Activated B cell treated with CpG ODN at 0.5 μM for 24 hours (primary cell): ENCODE measurements at regions not wholly inside any gene's neighbourhood (a gene's known extent, or its start where the extent isn't known, plus 50 kb on each side); places are given as distances from the start of the nearest gene placed in this dataset.

ENCODE experiments used
- ATAC-seq: fragments of 200-7000 bp; cut with Tn5 transposase; one replicate; pipeline ENCODE4 v1.10.0; 2021; ENCODE audit warnings: low read depth, mild to moderate bottlenecking, moderate library complexity
- CTCF ChIA-PET: fragments of 350-600 bp; sonication (Branson Sonifier 250); formaldehyde crosslinking; loops from one replicate; lab custom pipeline; 2021; ENCODE audit warnings: antibody characterized with exemption; lab: Charles Lee
- POLR2A ChIA-PET: fragments of 350-600 bp; sonication (Branson Sonifier 250); formaldehyde crosslinking; loops from one replicate; lab custom pipeline; 2021; ENCODE audit warnings: antibody characterized with exemption; lab: Charles Lee
- DNase-seq: peaks from one replicate; pipeline ENCODE4 v3.0.0; 2022
- H3K27ac Mint-ChIP-seq: one replicate; pipeline ENCODE4 v1.8.0; 2020; ENCODE audit warnings: mixed read lengths
- H3K27me3 Mint-ChIP-seq: one replicate; pipeline ENCODE4 v1.8.0; 2021; ENCODE audit warnings: mixed read lengths
- H3K36me3 Mint-ChIP-seq: one replicate; pipeline ENCODE4 v1.8.0; 2021; ENCODE audit warnings: low read depth, mixed read lengths
- H3K4me1 Mint-ChIP-seq: one replicate; pipeline ENCODE4 v1.8.0; 2021; ENCODE audit warnings: mixed read lengths
- H3K4me3 Mint-ChIP-seq: one replicate; pipeline ENCODE4 v1.8.0; 2020; ENCODE audit warnings: mild to moderate bottlenecking, mixed read lengths
- H3K9me3 Mint-ChIP-seq: one replicate; pipeline ENCODE4 v1.8.0; 2020; ENCODE audit warnings: mixed read lengths
- intact Hi-C: fragments of 100-400 bp; cut with micrococcal nuclease; formaldehyde crosslinking; loops from one replicate; pipeline ENCODE4 v1.15.1; 2024
- TF ChIP-seq, protein P1 (sequence below): fragments of 200-600 bp; IDR thresholded peaks from one replicate; pipeline ENCODE4 v1.8.0; 2022; ENCODE audit warnings: antibody characterized with exemption, mild to moderate bottlenecking

DNA sequence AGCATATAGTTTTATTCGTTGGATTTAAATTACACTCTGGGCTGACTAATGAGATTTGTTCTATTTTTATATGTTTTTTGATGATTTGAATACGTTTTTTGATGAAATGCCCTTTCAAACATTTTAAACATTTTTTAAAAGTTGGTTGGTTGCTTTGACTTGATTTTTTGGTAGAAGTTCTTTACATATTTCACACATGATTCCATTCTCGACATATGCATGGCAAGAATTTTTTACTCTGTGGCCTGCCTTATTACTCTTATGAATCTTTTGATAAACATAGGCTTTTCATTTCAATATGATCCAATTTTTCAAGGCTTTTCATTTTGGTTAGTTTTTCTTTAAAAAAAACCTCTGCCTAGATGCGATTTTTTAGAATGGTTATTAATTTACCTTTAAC is 617.0 kb downstream of the RNF144B start:
- no peaks in the 10 kb centered on the region for H3K9me3 Mint-ChIP-seq
- no peaks in the 10 kb centered on the region for H3K36me3 Mint-ChIP-seq
- H3K4me1 Mint-ChIP-seq: no peaks in the 10 kb centered on the region
- H3K4me3 Mint-ChIP-seq: no peak overlapping the region
- CTCF ChIA-PET: no interaction called here
- no peak overlapping the region for H3K27ac Mint-ChIP-seq
- intact Hi-C loops: no loop called here
- no peaks in the 10 kb centered on the region for H3K27me3 Mint-ChIP-seq
- POLR2A ChIA-PET: no interaction called here
- ATAC-seq: no peak
- TF ChIP-seq, protein P1, sequence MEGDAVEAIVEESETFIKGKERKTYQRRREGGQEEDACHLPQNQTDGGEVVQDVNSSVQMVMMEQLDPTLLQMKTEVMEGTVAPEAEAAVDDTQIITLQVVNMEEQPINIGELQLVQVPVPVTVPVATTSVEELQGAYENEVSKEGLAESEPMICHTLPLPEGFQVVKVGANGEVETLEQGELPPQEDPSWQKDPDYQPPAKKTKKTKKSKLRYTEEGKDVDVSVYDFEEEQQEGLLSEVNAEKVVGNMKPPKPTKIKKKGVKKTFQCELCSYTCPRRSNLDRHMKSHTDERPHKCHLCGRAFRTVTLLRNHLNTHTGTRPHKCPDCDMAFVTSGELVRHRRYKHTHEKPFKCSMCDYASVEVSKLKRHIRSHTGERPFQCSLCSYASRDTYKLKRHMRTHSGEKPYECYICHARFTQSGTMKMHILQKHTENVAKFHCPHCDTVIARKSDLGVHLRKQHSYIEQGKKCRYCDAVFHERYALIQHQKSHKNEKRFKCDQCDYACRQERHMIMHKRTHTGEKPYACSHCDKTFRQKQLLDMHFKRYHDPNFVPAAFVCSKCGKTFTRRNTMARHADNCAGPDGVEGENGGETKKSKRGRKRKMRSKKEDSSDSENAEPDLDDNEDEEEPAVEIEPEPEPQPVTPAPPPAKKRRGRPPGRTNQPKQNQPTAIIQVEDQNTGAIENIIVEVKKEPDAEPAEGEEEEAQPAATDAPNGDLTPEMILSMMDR: no peak
- DNase-seq: no peak

DNA sequence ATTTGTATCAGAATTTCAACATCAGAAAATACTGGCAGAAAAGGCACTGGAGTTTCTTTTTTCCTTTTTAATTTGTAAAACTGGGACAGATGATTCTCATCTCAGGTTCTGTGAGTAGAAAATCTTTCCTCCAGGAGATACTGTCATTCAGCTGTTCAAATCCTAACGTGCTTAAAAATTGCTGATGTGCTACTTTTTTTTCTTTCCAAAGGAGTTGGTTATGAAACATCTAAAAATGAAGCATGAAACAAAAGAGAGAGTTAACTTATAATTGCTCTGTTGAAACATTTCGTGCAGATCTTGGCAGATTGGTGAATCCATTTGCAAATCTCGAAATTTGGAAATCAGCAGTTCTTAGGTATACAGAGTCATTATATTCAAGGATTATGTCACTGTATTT is 622.6 kb downstream of the RNF144B start:
- Mint-ChIP-seq H3K9me3 (no peaks in the 10 kb centered on the region), H3K4me1 (no peaks in the 10 kb centered on the region), H3K27ac (no peak overlapping the region), H3K27me3 (no peaks in the 10 kb centered on the region), H3K36me3 (no peaks in the 10 kb centered on the region), H3K4me3 (no peak overlapping the region)
- intact Hi-C loops: no loop called here
- DNase-seq (no peak), ATAC-seq (no peak)
- CTCF ChIA-PET: no interaction called here
- TF ChIP-seq, protein P1: no peak
- POLR2A ChIA-PET: no interaction called here

DNA sequence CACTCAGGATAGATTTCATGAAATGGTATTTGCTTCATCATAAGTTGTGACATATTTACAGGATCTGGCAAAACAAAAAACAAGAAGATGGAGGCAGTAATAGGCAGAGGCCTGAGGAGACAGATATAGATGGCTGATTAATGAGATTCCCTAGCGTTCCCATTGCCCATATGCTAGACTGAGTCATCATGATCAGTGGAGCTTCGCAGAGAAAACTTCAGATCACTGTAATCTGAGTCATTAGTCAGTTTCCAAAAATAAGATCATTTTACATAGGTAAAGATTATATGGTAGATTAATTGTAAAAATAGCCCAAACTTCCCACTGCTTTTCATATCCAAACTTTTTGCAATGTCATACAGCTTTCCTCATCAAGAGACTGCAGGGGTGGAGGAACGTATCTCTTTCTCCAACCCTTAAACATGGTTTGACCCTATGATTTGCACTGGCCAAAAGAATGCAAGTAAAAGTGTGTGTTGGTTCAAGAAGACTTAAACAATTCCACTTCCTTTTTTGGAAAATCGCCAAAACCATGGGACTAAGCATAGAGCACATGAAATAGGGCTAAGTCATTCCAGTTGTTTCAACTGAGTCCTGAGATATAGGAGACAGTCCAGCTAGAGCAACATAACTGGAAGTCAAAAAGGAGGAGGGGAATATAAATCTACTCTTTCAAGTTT is 626.0 kb downstream of the RNF144B start:
- no peak overlapping the region for H3K27ac Mint-ChIP-seq
- DNase-seq: no peak
- TF ChIP-seq, protein P1: no peak
- no peak for ATAC-seq
- no peaks in the 10 kb centered on the region for H3K9me3 Mint-ChIP-seq
- CTCF ChIA-PET: no interaction called here
- intact Hi-C loops: no loop called here
- no peaks in the 10 kb centered on the region for H3K36me3 Mint-ChIP-seq
- H3K27me3 Mint-ChIP-seq: no peaks in the 10 kb centered on the region
- no peaks in the 10 kb centered on the region for H3K4me1 Mint-ChIP-seq
- POLR2A ChIA-PET: no interaction called here
- H3K4me3 Mint-ChIP-seq: no peak overlapping the region

DNA sequence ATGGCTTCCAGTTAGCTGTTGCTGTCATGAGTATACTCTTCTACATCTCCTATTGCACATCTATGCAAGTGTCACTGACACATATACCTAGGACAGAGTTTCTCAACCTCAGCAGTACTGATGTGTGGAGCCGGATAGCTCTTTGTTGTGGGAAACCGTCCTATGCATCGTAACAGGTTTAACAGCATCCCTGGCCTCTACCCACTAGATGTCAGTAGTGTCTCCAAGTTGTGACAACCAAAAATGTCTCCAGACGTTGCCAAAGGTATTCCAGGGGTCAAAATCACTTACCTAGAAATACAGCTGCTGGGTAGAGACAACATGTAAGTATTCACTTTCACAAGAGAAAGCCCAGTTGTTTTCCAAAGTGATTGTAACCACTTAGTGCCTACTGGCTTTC is 637.6 kb downstream of the RNF144B start:
- H3K4me3 Mint-ChIP-seq: no peak overlapping the region
- no peak for ATAC-seq
- no peak for DNase-seq
- POLR2A ChIA-PET: no interaction called here
- intact Hi-C loops: no loop called here
- H3K27ac Mint-ChIP-seq: no peak overlapping the region
- TF ChIP-seq, protein P1: no peak
- H3K36me3 Mint-ChIP-seq: no peaks in the 10 kb centered on the region
- peaks cover 3% of the 10 kb centered on the region for H3K9me3 Mint-ChIP-seq
- H3K27me3 Mint-ChIP-seq: no peaks in the 10 kb centered on the region
- H3K4me1 Mint-ChIP-seq: no peaks in the 10 kb centered on the region
- CTCF ChIA-PET: no interaction called here

DNA sequence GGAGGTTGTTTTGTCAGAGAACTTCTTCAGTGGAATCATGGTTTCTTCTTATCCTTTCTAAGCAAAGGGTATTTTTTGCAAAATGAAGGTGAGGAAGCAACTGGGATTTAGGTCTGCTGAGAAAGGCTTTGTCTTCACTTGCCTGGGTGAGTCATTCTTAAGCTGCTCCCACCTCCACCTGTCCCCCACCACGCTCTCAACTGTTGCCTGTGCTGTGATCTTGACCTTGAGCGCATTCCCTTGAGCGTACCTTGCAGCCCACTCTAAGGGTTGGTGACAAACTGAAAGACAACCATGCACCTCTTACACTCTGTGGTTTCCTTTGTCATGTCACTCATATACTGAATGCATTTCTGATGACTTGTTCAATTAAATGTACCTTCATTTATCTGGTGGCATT is 641.1 kb downstream of the RNF144B start:
- ATAC-seq: no peak
- intact Hi-C loops: no loop called here

More for the DNA sequence above, 641.1 kb downstream of the RNF144B start:
- H3K27me3 Mint-ChIP-seq: no peaks in the 10 kb centered on the region
- no peak for DNase-seq
- TF ChIP-seq, protein P1: no peak
- no peak overlapping the region for H3K27ac Mint-ChIP-seq
- POLR2A ChIA-PET: no interaction called here
- no peaks in the 10 kb centered on the region for H3K4me1 Mint-ChIP-seq
- no peaks in the 10 kb centered on the region for H3K36me3 Mint-ChIP-seq
- CTCF ChIA-PET: no interaction called here
- H3K4me3 Mint-ChIP-seq: no peak overlapping the region
- peaks cover 7% of the 10 kb centered on the region for H3K9me3 Mint-ChIP-seq
